GM19397 (cell line): ENCODE measurements at regions not wholly inside any gene's neighbourhood (a gene's known extent, or its start where the extent isn't known, plus 50 kb on each side); places are given as distances from the start of the nearest gene placed in this dataset.

ENCODE experiments used
- ATAC-seq: cut with Tn5 transposase; IDR thresholded peaks from one replicate; pipeline ENCODE4 v1.9.1; 2021; ENCODE audit warnings: mild to moderate bottlenecking, moderate library complexity; ENCODE audit not compliant: unreplicated experiment

- no peak for ATAC-seq
These were observed 66.4 kb upstream of the BHLHE23 start for GRCh38 chr20:63072991-63073737.

DNA sequence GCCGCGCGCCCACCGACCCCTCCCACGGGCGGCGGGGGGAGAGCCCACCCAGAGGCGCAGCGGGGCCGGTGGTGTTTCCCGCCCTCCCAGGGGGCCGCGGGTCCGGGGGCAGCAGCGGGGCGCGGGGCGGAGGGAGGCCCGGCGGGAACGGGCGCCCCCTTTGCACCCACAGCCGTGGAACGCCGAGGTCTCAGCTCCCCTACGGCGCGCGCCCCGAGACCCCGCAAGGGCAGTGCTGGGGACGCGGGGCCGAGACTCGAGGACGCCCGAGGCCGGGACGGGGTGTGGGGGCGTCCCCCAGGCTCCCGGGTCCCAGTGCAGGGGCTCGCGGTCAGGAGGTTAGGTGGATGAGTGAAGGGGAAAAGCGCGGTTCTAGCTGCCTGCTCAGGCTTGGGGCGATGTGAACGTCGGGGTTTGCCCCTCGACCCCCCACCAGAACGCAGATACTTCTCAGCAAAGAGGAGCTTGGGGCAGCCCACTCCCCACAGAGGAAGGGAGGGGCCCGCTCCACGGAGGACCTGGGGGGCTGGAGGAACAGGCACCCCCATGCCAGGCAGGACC is 65.5 kb upstream of the BHLHE23 start:
- ATAC-seq: no peak

DNA sequence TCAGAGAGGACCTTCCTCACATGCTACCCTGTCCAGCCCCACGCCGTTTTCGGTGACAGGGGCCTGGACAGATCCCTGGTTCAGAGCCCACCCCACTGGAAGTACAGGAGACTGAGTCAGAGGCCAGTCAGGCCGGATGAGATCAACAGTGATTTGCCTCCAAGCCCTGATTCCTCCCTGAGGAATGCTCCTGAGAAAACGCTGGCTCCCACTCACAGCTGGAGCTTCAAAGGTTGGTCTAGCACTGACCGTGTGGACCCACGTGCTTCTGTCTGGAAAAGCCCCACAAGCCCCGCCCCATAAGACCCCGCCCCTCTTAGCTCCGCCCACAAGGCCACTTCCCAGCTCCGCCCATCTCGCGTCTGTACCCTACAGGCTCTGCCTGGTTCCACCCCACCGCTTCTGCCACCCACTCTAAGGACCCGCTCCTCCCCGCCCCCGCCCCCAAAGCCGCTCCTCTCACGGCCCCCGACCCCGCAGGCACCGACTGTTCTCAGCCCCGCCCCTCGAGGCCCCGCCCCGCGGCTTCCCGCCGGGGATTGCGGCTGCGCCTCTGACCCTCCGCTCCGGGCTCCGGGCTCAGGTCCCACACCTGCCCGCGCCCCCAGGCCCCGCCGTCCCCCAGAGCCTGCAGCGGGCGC is 64.9 kb upstream of the BHLHE23 start:
- no peak for ATAC-seq

DNA sequence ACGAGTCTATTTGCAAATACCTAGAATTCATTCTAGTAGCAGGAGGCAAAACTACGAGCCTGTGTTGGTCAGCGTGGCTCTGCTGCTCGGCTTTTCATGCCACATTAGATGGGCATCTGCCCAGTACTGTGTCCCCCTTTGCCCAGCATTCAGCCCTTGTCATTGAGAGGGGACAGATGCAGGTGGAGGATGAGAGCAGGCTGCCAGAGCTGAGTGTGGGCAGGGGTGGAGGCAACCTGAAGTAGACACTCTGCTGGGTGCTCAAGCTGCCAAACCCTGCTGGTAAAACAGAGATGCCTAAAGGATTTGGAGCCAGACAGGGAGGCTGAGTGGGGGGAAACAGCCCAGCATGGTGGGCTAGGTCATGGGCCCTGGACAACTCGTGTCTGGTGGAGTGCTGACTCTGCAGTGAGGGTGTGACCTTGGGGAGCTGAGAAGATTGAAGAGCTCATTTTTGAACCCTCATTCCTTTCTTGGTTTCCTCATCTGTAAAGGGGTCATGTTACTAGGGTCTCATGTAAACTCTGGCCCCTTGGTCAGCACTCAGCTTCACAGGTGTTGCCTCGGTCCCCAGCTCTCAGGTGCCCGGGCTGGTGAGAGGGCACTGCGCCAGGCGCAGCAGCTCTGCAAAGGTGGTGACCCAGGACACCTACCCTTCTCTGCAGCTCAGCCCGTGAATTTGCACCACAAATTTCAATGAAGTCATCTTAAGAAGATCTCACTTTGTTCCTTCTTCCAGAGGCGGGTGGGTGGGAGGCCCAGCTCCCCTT is 64.2 kb upstream of the BHLHE23 start:
- ATAC-seq: no peak

- no peak for ATAC-seq
These were observed 63.5 kb upstream of the BHLHE23 start for GRCh38 chr20:63070301-63070625.

DNA sequence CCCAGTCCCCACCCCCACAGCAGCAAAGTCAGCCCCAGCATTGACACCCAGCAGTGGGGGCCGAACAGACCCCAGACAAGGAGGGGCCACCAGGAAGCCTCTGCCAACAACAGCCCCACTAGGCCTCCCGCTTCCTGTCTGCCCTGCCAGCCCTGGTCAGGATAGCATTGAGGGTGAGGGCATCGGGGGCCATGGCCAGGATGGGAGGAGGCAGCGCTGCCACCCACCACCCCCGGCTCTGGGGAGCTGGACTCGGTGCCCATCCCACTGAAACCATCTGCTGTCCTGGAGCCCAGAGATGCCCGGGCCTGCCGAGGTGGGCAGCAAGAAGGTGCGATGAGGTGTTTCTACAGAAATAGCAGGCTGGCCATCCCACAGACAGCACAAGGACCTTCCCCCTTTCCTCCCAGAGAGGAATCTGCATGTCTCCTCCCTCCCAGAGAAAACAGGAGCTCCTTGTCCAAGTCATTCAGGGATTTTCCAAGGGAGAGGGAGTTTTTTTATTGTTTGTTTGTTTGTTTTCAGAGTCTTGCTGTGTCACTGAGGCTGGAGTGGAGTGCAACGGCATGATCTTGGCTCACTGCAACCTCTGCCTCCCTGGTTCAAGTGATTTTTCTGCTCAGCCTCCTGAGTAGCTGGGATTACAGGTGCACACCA is 62.1 kb upstream of the BHLHE23 start:
- ATAC-seq: no peak

DNA sequence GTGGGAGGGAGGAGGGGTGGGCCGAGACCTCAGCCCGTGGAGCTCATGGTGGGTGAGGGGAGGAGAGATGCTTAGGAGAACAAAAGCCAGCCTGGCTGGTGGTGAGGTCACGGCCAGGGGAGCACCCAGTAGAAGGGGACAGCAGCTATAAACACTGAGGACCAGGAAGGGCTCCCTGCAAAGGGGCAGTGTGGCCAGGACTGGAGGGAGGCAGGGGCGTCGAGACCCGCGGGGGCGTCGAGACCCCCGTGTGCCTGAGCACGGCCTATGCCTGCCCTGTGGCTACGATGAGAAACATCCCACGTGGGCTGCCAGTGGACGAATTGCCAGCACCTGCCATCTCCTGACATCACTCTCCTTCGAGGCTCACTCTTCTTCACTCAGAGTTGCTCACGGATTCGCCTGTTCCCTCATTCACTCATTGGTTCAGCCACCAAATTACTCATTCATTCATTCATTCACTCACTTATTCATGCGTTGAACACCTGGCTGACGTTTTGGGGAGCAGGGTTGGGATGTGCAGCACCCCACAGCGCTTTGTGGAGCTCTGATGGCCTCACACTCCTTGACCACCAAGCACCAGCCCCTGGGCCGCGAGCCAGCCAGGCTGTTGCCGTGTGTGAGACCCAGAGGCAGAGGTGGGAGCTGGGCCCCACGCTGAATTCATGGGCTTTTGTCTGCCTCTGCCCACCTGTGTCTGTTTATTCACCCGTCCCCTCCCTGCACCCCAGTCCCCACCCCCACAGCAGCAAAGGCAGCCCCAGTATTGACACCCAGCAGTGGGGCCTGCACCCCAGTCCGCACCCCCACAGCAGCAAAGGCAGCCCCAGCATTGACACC is 61.2 kb upstream of the BHLHE23 start:
- ATAC-seq: no peak

DNA sequence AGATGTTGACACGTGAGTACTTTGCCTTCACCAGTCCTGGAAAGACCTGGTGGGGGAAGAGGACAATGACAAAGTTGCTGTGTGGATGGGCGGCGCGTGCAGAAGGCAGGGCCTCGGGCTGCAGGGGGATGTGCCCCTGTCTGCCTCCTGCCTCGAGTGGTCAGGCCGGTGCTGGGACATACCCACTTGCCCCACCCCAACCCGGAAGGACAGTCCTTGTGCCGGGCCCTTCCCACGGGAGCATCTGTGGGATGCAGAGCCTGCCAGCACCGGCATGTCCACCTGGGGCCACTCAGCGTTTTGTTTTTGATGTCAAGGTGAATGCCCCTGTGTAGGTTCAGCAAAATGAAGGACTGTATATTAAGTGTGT is 60.5 kb upstream of the BHLHE23 start:
- no peak for ATAC-seq

GRCh38 chr20:63066506-63067265 is 59.9 kb upstream of the BHLHE23 start:
- no peak for ATAC-seq

- ATAC-seq: no peak
These were observed 59.1 kb upstream of the BHLHE23 start for GRCh38 chr20:63065911-63066310.

- no peak for ATAC-seq
These were observed 58.3 kb upstream of the BHLHE23 start for GRCh38 chr20:63064745-63065711.

- no peak for ATAC-seq
These were observed 57.5 kb upstream of the BHLHE23 start for GRCh38 chr20:63064310-63064709.

DNA sequence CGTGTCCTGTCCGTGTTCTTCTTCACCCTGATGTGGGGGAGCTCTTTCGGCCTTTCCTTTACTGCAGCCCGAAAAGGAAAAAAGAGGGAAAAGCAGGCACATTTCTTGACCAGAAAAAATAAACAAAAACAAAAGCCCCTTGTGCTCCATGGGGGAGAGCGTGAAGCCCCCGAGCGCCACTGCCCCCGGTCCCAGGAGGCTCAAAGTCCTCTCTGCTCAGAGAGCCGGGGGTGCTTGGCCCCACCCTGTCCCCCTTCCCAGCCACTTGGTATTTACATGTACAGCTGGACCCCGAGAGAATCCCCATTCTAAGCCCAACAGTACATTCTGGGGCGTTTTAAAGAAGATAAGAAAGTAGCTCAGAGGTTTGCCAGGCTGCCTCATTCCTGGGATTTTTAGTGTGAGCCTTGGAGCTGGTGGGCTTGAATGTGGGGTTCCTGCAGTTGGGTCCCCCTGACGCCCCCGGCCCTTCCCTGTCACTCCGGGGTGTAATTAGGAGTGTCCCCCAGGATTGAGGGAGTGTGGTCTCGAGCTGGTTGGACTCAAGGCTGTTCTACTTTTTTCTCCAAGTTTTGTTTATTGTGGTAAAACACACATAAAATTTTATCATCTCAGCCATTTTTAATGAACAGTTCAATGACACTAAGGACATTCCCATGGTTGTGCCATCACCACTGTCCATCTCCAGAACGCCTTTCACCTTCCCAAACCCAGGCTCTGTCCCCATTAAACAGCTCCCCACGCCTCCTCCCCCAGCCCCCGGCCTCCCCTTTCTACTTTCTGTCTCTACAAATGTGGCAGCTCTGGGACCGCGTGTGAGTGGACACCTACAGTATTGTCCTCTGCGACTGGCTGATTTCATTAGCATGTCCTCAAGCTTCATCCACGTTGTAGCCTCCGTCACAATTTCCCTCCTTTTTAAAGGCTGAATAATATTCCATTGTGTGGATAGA is 55.7 kb upstream of the BHLHE23 start:
- ATAC-seq: no peak

GRCh38 chr20:63061771-63062100 is 55.0 kb upstream of the BHLHE23 start:
- no peak for ATAC-seq

DNA sequence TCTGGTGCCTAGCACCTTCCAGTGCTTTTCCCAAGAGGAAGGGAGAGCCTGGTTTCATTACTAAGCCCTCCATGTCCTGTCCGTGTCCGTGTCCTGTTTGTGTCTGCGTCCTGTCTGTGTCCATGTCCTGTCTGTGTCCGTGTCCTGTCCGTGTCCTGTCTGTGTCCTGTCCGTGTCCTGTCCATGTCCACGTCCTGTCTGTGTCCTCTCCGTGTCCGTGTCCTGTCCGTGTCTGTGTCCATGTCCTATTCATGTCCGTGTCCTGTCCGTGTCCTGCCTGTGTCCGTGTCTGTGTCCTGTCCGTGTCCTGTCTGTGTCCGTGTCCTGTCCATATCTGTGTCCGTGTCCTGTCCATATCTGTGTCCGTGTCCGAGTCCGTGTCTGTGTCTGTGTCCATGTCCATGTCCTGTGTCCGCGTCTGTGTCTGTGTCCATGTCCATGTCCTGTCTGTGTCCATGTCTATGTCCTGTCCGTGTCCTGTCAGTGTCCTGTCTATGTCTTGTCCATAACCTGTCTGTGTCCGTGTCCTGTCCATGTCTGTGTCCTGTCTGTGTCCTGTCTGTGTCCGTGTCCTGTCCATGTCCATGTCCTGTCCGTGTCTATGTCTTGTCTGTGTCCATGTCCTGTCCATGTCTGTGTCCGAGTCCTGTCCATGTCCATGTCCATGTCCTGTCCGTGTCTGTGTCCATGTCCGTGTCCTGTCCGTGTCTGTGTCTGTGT is 54.4 kb upstream of the BHLHE23 start:
- ATAC-seq: no peak

DNA sequence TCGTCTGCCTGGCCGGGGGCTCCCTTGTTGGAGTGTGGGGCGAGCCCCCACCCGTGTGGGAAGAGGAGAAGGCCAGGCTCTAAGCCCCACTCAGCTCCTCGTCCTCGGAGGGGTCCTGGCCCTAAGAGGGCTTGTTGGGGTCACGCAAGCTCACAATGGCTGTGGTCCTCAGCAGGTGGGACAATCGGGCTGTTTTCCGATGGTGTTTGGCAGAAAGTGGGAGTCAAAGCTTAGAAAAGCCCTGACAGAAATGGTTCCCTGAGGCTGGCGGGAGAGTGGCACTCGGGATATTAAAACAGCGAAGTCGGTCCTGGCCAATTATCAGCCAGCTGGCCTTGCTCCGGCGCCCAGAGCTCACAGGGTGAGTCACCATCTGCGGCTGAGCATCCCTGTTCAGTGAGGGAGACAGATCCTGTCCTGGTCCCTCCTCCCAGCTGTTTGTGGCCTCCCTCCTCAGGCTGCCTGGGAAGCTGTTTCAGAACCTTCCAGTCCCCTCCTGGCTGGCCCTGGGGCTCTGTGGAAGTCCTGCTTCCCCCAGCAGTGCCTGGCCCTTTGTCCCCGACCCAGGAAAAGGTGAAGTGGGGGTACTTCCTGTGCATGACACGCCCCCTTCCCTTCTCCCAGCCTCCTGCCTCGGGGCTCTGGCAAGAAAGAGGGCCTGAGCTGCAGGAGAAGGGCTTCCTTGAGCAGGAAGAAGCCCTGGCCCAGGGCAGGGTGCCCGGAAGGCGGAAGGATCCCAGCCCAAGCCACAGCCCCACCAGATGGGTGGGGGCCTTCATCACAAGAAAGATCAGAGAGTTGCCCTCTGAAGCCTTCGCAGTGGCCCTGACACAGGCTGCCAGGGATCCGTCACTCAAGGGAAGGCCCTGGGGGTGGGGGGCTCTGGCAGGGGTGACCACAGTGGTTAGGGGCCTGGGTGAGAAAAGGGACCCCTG is 53.6 kb upstream of the BHLHE23 start:
- no peak for ATAC-seq
